Gastrocnemius medialis (tissue), 4 donors: ENCODE measurements at regions not wholly inside any gene's neighbourhood (a gene's known extent, or its start where the extent isn't known, plus 50 kb on each side); places are given as distances from the start of the nearest gene placed in this dataset.
A peak's percentile ranks its signal among the peaks of the same experiment; 100 is the strongest.

Experiments
- ATAC-seq, 2 donors: fragments of 150-250 bp; one replicate each; pipeline ENCODE4 v1.9.1; 2016
- DNase-seq, 2 donors: peaks; one replicate each; pipeline ENCODE4 v3.0.0-alpha.2; 2019
- H3K27ac ChIP-seq, 4 donors: fragments of 200-600 bp; sonication (generic); 1 replicate in 1 of 4; 2 replicates in 3 of 4; pipeline ENCODE4 v1.5.1; 2016 to 2018; ENCODE audit warnings: mild to moderate bottlenecking in 2 of 4, moderate library complexity in 1 of 4
- H3K27me3 ChIP-seq, 3 donors: fragments of 200-600 bp; sonication (generic) in 2 of 3; 1 replicate in 1 of 3; 2 replicates in 2 of 3; pipeline versions ENCODE4 v1.5.1 to v1.6.0; 2016 to 2019; ENCODE audit warnings: mild to moderate bottlenecking in 1 of 3, moderate library complexity in 1 of 3
- H3K36me3 ChIP-seq, 2 donors: fragments of 200-600 bp; sonication (generic) in 1 of 2; one replicate each; pipeline ENCODE4 v1.5.1; 2017 to 2018
- H3K4me1 ChIP-seq, 2 donors: fragments of 200-600 bp; sonication (generic) in 1 of 2; one replicate each; pipeline ENCODE4 v1.5.1; 2016 to 2017; ENCODE audit warnings: mild to moderate bottlenecking in 2 of 2
- H3K4me3 ChIP-seq, 4 donors: fragments of 200-600 bp; sonication (generic) in 3 of 4; 1 replicate in 1 of 4; 2 replicates in 3 of 4; pipeline ENCODE4 v1.5.1; 2016 to 2019; ENCODE audit warnings: mild to moderate bottlenecking in 2 of 4
- H3K9me3 ChIP-seq, 3 donors: fragments of 200-600 bp; sonication (generic) in 2 of 3; 1 replicate in 1 of 3; 2 replicates in 2 of 3; pipeline ENCODE4 v1.5.1; 2016 to 2019
- POLR2A ChIP-seq, 2 donors: fragments of 450-650 bp; IDR thresholded peaks; one replicate each; pipeline ENCODE4 v1.6.1; 2017; ENCODE audit warnings: antibody characterized with exemption in 2 of 2, mild to moderate bottlenecking in 2 of 2, moderate library complexity in 2 of 2
- in situ Hi-C, 4 donors: fragments of 200-750 bp; cut with MboI; loops; one replicate each; pipeline versions ENCODE4 v1.15.0 to v1.8.0; 2017; ENCODE audit warnings: low sequenced_read_pairs in 4 of 4
- intact Hi-C: fragments of 100-400 bp; cut with DNase I; formaldehyde crosslinking; loops from one replicate; pipeline ENCODE4 v1.15.1; 2023; ENCODE audit warnings: low total_unique reads
- TF ChIP-seq, protein P1 (sequence below), 5 experiments: fragments of 450-650 bp in 3 of 5; fragments of 200-600 bp in 2 of 5; sonication (generic) in 2 of 5; IDR thresholded peaks in 4 of 5; conservative IDR thresholded peaks in 1 of 5; 1 replicate in 4 of 5; 2 replicates in 1 of 5; pipeline ENCODE4 v1.5.1; 2016 to 2019; ENCODE audit warnings: antibody characterized with exemption in 5 of 5, mild to moderate bottlenecking in 3 of 5, moderate library complexity in 3 of 5

DNA sequence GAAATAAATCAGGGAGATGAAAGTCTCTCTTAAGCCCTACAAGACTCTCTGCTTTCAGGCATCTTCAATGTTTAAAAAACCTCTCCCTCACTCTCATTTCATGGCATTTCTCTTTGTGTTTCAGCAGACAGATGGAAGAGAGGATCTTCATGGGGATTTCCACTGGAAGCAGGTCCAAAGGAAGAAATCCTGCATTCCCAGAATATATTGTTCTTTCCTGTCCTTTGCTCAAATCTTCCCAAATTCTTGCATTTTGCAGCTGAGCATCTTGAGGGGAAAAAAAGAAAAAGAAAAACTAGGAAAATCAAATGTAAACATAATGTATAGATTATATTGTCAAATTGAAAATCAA is 382.2 kb downstream of the ENC1 start:
- Histone ChIP-seq H3K36me3 (no peaks in the 10 kb centered on the region), H3K4me1 (peaks cover 7 to 29% of the 10 kb centered on the region in 2 donors), H3K27me3 (no peaks in the 10 kb centered on the region), H3K4me3 (no peak overlapping the region), H3K9me3 (no peaks in the 10 kb centered on the region), H3K27ac (no peak overlapping the region)
- in situ Hi-C loops (no loop called here), intact Hi-C loops (no loop called here)
- ATAC-seq (no peak), DNase-seq (no peak)
- TF ChIP-seq POLR2A (IDR thresholded peaks at IDR 0.05), result no peak
- TF ChIP-seq, protein P1, sequence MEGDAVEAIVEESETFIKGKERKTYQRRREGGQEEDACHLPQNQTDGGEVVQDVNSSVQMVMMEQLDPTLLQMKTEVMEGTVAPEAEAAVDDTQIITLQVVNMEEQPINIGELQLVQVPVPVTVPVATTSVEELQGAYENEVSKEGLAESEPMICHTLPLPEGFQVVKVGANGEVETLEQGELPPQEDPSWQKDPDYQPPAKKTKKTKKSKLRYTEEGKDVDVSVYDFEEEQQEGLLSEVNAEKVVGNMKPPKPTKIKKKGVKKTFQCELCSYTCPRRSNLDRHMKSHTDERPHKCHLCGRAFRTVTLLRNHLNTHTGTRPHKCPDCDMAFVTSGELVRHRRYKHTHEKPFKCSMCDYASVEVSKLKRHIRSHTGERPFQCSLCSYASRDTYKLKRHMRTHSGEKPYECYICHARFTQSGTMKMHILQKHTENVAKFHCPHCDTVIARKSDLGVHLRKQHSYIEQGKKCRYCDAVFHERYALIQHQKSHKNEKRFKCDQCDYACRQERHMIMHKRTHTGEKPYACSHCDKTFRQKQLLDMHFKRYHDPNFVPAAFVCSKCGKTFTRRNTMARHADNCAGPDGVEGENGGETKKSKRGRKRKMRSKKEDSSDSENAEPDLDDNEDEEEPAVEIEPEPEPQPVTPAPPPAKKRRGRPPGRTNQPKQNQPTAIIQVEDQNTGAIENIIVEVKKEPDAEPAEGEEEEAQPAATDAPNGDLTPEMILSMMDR (IDR thresholded peaks at IDR 0.05 in 4 of 5, conservative IDR thresholded peaks at IDR 0.05 in 1 of 5), result no peak

DNA sequence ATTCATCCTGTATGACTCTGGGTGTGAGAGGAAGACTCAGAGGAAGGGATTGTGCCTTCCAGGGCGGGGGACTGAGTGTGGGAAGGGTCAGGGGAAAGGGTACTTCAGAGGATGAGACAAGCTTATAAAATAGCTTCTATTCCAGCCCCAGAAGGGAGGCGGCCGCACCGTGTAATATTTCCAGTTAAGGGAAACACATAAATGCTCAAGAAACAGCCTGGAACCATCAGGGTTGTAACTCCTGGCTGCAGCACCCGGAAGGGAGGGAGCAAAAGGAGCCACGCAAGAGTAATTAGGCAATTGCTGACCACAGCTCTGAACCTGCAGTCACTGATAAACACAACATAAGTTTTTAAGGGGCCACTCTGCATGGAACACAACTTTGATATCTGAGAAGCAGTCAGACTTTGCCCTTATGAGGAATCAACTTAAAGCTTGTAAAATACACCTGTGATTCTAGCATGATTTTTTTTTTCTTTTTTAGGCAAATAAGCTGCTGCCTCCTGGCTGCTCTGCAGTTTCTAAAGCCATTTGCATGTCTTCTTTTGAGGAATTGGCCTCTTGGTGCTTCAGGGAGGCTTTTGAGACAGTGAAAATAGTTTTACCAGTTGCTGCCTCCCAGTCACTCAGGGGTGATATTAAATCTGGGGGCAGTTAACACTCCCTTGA is 382.7 kb downstream of the ENC1 start:
- TF ChIP-seq POLR2A (IDR thresholded peaks at IDR 0.05), result no peak
- TF ChIP-seq, protein P1 (IDR thresholded peaks at IDR 0.05 in 4 of 5, conservative IDR thresholded peaks at IDR 0.05 in 1 of 5), result no peak
- Histone ChIP-seq H3K4me1 (peaks cover 7 to 24% of the 10 kb centered on the region in 2 donors), H3K9me3 (no peaks in the 10 kb centered on the region), H3K27me3 (no peaks in the 10 kb centered on the region), H3K27ac (peak overlapping the region; percentile 14 to 59 (median 43)), H3K4me3 (no peak overlapping the region), H3K36me3 (no peaks in the 10 kb centered on the region)
- peak; percentile 74 for ATAC-seq
- intact Hi-C loops (no loop called here), in situ Hi-C loops (no loop called here)
- DNase-seq, result peak in 1 of 2 donors; percentile 62

DNA sequence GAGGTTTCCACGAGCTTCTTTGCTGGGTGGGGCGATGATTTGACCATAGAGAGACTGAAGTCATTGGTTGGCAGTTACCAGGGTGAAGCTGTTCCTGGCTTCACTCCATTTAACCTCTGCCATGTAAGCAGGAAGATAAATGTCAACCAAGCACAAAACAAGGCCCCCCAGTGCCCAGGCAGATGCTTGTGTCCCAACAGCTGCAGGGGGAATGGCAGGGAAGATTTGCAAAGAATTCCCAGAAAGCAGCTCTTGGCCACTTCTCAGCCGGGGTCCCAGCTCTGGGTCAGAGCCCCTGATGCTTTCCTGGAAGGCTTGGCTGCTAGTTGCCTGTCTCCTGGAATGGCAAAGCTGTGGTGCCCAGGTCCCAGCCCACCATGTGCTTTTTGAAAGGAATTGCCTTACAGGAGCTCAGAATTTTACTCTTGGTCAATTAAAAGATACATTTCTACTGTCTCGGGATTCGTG is 383.4 kb downstream of the ENC1 start:
- no peak for DNase-seq
- peaks cover 7 to 17% of the 10 kb centered on the region in 2 donors for H3K4me1 ChIP-seq
- no peak for ATAC-seq
- no peak overlapping the region for H3K4me3 ChIP-seq
- H3K9me3 ChIP-seq, result no peaks in the 10 kb centered on the region
- intact Hi-C loops, result no loop called here
- H3K36me3 ChIP-seq, result no peaks in the 10 kb centered on the region
- H3K27me3 ChIP-seq, result no peaks in the 10 kb centered on the region
- TF ChIP-seq, protein P1 (IDR thresholded peaks at IDR 0.05 in 4 of 5, conservative IDR thresholded peaks at IDR 0.05 in 1 of 5), result no peak
- TF ChIP-seq POLR2A (IDR thresholded peaks at IDR 0.05), result no peak
- in situ Hi-C loops, result no loop called here
- peak overlapping the region in 3 of 4 donors; percentile 14 to 59 (median 31) for H3K27ac ChIP-seq

DNA sequence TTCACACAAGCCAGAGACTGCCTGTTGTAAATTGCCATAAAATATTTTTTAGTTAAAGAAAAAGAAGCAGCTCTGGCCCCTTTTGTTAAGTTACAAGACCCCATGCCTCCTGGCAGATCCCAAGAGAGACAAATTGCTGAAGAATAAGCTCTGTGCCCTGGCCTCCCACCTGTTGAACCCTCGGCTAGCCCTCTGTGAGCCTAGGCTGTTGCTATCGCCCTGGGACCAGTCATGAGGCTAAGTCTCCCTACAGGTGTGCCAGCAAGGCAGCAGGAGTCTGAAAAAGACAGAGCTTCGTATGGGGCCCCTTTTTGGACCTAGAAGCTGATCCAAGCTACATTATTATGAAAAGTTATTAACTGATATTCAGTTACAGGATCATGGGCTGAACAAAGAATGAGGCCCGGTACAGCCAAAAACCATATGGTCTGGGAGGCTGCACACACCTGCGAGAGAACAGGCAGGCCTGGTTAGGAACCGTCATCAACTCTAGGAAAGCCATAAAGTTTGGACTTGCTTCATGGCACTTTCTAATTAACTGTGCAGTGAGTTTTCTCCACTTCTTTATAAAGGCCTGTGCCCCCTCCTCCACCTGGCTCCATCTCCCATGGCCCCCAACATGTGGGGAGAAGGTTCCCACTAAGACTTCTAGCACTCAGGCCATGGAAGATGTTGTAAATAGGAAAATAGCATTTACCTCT is 384.7 kb downstream of the ENC1 start:
- ATAC-seq (no peak), DNase-seq (no peak)
- TF ChIP-seq, protein P1 (IDR thresholded peaks at IDR 0.05 in 4 of 5, conservative IDR thresholded peaks at IDR 0.05 in 1 of 5), result no peak
- TF ChIP-seq POLR2A (IDR thresholded peaks at IDR 0.05), result no peak
- in situ Hi-C loops (no loop called here), intact Hi-C loops (no loop called here)
- Histone ChIP-seq H3K4me3 (no peak overlapping the region), H3K36me3 (no peaks in the 10 kb centered on the region), H3K9me3 (no peaks in the 10 kb centered on the region), H3K27me3 (no peaks in the 10 kb centered on the region), H3K4me1 (peaks cover 7 to 15% of the 10 kb centered on the region in 2 donors), H3K27ac (no peak overlapping the region)
